ENCODE measurements at regions not wholly inside any gene's neighbourhood (a gene's known extent, or its start where the extent isn't known, plus 50 kb on each side); places are given as distances from the start of the nearest gene placed in this dataset.

GRCh38 chr3:106172780-106173179, 304.0 kb upstream of the CBLB start:
- DNase-seq (ENCODE audit: low read depth in 2 of 2), result no peak

GRCh38 chr3:106175276-106175675, 306.5 kb upstream of the CBLB start:
- DNase-seq (ENCODE audit: low read depth in 2 of 2), result no peak

- DNase-seq (ENCODE audit: low read depth in 2 of 2), result peak; percentile 33 to 35
Observed at GRCh38 chr3:106176734-106177133, 307.9 kb upstream of the CBLB start.

GRCh38 chr3:106182950-106183511, 314.2 kb upstream of the CBLB start:
- no peak for DNase-seq (ENCODE audit: low read depth in 2 of 2)

DNA sequence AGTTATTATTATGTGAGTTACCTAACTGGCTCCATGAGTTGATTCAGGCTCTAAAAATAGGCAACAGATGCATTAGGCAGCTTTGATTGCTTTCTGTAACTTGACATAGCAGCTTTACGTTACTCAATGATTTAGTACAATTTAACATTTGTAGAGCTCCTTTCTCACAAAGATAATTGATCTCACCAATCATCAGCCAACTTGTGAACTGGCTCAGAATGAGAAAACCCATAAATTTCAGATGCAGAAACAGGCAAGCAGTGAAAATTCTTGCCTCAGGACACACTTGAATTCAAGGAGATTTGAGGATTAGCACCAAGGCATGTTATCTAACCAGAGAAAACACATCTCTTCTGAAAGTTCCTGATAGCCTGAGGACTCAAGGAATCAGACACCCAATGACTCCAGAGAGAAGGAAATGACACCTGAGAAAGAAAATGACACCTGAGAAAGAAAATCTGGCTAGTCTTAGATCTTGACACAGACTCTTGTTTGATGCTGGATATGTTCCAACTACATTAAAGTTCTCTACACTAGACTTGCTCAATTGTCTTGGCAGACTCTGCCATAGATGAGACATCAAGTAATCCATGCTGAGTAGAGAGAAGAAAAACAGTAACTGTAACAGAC, 315.1 kb upstream of the CBLB start:
- no peak for DNase-seq (ENCODE audit: low read depth in 2 of 2)

DNA sequence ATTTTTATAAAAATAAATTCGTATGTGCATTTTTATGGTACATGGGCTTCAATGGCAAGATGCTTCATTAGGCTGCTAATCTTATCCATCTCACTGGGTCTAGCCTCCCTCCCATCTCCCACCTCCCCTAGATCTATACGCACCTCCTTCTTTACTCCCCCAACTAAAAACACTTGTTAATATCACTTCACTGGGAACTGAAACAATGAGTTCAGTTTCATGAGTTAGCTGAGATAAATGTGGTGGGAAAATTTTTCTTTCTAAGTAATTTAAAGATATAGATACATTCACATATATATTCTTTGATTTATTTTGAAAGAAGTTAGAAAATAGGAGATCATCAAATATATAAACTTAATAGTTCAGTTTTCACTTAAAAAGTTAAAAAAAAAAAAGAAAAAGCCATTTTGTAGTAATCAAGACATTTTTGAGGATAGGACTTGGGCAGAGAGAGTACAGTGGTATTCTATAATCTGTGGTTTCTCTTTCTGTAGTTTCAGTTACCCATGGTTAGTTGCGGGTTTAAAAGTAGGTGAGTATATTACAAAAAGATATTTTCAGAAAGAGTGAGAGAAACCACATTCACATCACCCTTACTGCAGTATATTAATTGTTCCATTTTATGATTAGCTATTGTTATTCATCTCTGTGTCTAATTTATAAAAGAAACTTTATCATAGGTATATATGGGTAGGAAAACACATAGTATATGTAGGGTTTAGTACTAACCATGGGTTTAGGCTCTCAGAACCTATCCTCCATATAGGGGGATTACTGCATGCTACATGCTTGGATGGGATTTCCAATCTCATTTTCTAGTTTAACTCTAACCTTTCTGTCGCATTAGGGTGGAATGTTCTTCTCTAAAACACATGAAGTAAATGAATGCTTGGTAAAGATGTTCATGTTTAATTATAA, 316.0 kb upstream of the CBLB start:
- DNase-seq (ENCODE audit: low read depth in 2 of 2), result no peak

- DNase-seq (ENCODE audit: low read depth in 2 of 2), result no peak
Observed at GRCh38 chr3:106185949-106186348, 317.1 kb upstream of the CBLB start.

GRCh38 chr3:106190296-106190695, 321.5 kb upstream of the CBLB start:
- no peak for DNase-seq (ENCODE audit: low read depth in 2 of 2)

DNA sequence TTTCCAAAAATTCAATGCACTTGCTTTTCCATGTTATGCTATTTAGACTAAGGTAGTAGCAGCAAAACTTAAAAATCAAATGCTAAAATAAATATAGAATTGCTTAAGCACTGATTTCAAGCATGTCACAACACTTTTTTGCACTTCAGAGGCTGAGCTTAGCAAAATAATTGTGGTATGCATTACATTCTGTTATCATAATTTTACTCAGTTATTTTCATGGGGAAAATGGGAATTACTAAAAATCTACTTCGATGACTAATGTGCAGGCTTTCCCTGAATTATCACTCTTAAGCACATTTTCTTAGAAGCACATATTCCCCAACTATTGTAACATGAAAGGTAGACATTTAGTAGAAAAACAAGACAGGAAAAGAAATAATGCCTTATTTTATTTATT, 322.4 kb upstream of the CBLB start:
- no peak for DNase-seq (ENCODE audit: low read depth in 2 of 2)

- DNase-seq (ENCODE audit: low read depth in 2 of 2), result no peak
Observed at GRCh38 chr3:106191913-106192312, 323.1 kb upstream of the CBLB start.

GRCh38 chr3:106193876-106194275, 325.1 kb upstream of the CBLB start:
- no peak for DNase-seq (ENCODE audit: low read depth in 2 of 2)

DNA sequence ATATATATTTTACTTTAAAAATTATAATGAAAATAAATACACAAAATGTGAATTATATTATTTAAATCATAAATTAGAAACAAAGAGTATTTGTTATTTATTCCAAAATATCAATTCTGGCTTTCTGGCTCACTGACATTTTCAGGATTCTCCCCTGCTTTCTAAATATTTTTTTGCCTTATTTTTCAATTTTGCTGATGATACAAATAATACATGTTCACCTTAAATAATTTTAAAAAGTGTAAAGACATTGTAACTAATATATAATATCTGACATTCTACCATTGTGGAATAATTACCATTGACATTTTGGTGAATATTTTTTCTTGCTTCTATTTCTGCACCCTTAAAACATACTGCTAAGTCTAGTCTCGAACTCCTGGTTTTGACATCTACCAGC, 325.9 kb upstream of the CBLB start:
- no peak for DNase-seq (ENCODE audit: low read depth in 2 of 2)

DNA sequence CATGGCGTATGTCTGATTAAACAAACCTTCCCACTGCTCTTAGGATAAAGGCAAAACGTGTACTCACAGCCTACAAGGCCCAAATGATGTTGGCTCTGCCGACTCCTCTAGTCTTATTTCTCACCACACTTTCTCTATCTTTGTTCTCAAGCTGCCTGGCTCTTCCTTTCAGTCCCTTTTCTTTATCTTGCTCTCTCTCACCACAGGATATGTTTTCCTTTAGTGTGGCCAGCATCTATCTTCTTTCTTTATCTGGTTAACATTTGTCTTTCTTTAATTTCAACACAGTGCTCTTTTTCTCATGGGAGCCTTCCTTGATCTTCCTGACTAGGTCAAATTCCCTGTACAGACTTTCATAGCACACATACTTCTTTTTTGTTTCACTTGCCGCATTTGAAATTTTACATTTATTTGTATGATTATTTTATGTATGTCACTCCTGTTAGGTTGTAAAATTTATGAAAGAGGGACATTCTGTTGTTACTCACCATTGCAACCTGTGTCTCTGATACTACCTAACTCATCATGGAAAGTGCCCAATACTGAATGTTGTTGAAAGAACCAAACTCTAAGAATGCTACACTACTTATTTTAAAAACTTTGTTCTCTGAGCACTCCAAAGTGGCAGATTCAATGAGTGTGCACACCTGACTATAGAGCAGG, 328.9 kb upstream of the CBLB start:
- no peak for DNase-seq (ENCODE audit: low read depth in 2 of 2)

DNA sequence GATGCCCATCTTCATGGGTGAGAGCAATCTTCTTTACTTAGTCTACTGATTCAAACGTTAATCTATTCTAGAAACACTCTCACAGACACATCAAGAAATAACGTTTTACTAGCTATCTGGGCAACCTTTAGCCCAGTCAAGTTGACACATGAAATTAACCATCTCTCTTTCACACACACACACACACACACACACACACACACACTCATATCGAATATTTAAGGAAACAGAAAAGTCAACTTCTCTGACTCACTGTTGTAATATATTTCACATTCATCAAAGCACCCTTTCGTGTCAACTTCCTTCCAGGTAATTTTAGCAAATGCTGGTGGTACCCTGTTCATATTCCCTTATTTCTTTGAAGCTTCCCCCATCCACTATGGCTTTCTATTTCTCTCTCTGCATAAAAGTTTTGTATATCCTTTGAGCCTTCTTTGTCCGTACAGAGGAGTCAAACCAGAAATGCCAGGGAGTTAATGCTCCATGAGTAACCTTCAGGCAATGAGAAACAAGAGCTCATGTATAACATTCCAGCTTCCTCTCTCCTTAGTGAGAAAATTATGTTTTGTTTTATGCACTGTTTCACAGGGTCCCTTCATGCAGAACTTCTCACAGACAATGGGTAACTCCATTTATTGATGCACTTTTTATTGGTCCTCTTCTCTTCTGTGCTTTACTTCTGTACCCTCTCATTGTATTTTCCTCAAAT, 335.5 kb upstream of the CBLB start:
- DNase-seq (ENCODE audit: low read depth in 2 of 2), result no peak

DNA sequence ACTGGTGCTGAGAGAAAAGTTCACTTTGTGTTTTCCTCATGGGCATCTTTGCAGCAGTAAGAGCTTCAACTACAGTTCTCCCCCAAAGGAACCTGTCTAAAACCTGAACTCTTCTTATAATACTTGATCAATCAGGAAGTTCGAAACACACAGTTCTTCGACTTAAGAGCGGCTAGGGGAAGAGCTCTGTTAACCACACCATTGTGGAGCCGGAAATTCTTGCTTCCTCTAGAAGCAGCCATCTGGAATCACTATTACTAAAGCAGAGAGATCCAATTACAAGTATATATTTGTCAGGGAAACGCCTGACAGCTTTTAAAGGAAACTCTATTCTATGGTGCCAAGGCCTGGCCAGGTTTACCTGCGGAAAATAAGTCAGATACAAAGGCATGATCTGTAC, 337.3 kb upstream of the CBLB start:
- no peak for DNase-seq (ENCODE audit: low read depth in 2 of 2)

DNA sequence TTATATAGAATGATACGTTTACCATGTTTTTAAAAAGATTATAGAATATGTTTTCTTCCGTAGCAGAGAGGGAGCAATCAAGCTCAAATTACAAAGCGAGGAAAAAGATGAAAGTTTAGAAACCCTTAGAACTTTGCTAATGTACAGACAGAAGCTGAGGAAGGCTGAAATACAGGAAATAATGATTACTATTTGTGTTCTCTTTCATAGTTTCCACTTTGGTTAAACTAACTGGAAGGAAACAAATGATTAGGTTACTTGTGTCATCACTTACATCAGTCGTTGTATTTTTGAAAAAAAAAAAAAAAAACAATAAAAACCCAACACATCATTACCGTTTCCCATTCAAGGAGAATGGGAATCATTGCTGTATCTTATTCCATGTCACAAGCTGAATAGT, 337.8 kb upstream of the CBLB start:
- DNase-seq (ENCODE audit: low read depth in 2 of 2), result no peak

DNA sequence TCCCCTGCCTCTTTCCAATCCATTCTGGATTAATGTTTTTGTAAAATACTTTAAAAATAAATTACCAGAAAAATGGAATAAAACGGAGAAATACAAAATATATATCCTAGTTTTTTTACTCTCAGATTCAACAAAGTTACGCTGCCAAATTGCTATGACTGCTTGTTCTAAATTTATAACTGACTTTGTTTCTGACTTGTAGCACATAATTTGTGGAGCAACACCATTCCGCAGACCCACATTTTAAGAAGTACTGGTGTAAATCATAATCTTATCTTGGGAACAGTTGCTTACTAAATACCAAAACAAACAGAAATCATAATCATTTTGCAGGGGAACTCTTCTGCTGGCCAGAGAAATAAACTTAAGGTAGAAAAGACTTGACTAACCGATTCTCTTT, 339.4 kb upstream of the CBLB start:
- no peak for DNase-seq (ENCODE audit: low read depth in 2 of 2)

DNA sequence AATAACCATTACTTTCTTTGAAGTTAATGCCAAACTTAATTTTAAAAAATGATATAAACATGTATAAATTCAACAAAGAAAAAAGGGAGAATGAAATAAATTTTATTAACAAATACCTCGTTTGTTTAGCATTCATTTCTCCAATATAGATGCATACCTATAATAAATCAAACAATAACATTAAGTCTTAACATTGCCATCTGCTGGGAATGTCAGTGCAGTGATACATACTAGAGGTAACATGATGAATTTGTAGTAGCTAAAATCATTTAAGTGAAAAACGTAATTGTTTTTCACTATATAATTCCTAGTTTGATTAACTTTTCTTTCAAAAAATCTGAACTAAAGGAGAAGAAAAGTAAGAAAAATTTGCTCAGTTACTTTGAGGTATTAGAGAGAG, 340.2 kb upstream of the CBLB start:
- DNase-seq (ENCODE audit: low read depth in 2 of 2), result no peak

GRCh38 chr3:106209482-106209881, 340.7 kb upstream of the CBLB start:
- no peak for DNase-seq (ENCODE audit: low read depth in 2 of 2)

GRCh38 chr3:106210923-106211322, 342.1 kb upstream of the CBLB start:
- no peak for DNase-seq (ENCODE audit: low read depth in 2 of 2)

DNA sequence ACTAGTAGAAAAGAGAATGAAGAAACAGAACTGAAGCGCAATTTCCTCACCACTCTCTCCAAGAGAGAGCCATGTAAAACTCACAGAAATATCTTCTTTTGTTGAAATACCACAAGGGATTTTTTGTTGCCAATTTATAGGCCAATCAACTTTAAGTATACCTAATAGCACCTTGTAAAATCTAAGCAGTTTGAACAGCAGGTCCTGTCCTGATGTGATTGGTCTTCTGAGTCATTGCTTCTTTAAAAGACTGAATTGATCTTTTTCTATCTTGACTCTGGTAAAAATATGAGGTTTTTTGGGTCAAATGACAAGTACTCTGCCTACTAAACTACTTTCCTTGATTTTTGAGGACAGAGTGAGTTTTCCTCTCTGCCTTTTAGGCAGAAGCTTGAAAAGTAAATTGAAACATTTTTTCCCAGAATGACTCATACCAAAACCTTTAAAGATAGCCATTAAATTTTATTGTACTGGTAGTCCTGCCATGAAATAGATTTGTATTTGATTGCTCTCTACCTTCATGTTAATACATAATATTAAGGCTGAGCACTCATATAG, 343.9 kb upstream of the CBLB start:
- DNase-seq (ENCODE audit: low read depth in 2 of 2), result no peak

DNA sequence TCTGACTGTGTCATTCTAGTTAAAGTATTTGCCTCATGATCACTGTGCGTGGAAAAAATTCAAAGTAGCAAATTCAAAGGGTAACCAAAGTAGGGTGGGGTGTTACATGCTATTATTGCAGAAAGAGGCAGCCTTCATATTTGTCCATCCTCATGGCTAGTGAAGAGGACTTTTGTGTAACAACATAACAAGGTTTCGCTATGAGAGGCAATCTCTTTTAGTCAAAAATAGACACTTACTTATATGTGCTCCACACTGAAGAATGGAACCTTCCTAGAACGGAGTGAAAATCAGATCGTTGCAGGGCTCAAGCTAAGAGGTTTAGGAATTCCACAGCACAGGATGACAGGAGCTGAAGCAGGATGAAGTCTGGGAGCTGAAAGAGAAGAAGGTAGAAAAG, 345.1 kb upstream of the CBLB start:
- DNase-seq (ENCODE audit: low read depth in 2 of 2), result no peak

Measured in stimulated activated CD4-positive, alpha-beta T cell treated with anti-CD3 and anti-CD28 coated beads, Interleukin-12 subunit alpha, Interleukin-12 subunit beta, amount 100 ng/mL, for 24 hours (primary cell).